H9 (cell line): ENCODE measurements at regions not wholly inside any gene's neighbourhood (a gene's known extent, or its start where the extent isn't known, plus 50 kb on each side); places are given as distances from the start of the nearest gene placed in this dataset.

Experiments
- DNase-seq: peaks from one replicate; pipeline ENCODE4 v3.0.0-alpha.2; 2017
- H2AFZ ChIP-seq: one replicate; pipeline ENCODE4 v1.6.1; 2013; ENCODE audit warnings: mild to moderate bottlenecking, low read length, control low read depth, moderate library complexity
- H2AK5ac ChIP-seq: 2 replicates; pipeline ENCODE4 v1.6.1; 2013; ENCODE audit warnings: low read length, control low read depth, mixed read lengths; ENCODE audit not compliant: insufficient read length
- H2BK120ac ChIP-seq: one replicate; pipeline ENCODE4 v1.6.1; 2013; ENCODE audit warnings: low read depth, mild to moderate bottlenecking, low read length, control low read depth, inconsistent platforms; ENCODE audit not compliant: poor library complexity, severe bottlenecking
- H2BK12ac ChIP-seq: 2 replicates; pipeline ENCODE4 v1.6.1; 2013; ENCODE audit warnings: low read length, control low read depth, mixed read lengths, low read depth; ENCODE audit not compliant: insufficient read length
- H2BK15ac ChIP-seq: 2 replicates; pipeline ENCODE4 v1.6.1; 2013; ENCODE audit warnings: low read depth, low read length, control low read depth
- H2BK20ac ChIP-seq: one replicate; pipeline ENCODE4 v1.6.1; 2013; ENCODE audit warnings: low read depth, mild to moderate bottlenecking, low read length, control low read depth, inconsistent platforms; ENCODE audit not compliant: poor library complexity, severe bottlenecking
- H2BK5ac ChIP-seq: 2 replicates; pipeline ENCODE4 v1.6.1; 2013; ENCODE audit warnings: low read length, control low read depth, mixed read lengths; ENCODE audit not compliant: insufficient read length
- H3K14ac ChIP-seq: 2 replicates; pipeline ENCODE4 v1.6.1; 2013; ENCODE audit warnings: low read length, control low read depth; ENCODE audit not compliant: insufficient read depth
- H3K18ac ChIP-seq: 2 replicates; pipeline ENCODE4 v1.6.1; 2013; ENCODE audit warnings: low read depth, mild to moderate bottlenecking, mixed read lengths, low read length, control low read depth; ENCODE audit not compliant: insufficient read length
- H3K23ac ChIP-seq: 2 replicates; pipeline ENCODE4 v1.6.1; 2013; ENCODE audit warnings: low read length, control low read depth, mixed read lengths, low read depth; ENCODE audit not compliant: insufficient read length
- H3K23me2 ChIP-seq: 2 replicates; pipeline ENCODE4 v1.6.1; 2013; ENCODE audit warnings: low read depth, mild to moderate bottlenecking, mixed read lengths, low read length, control low read depth; ENCODE audit not compliant: insufficient read length, poor library complexity, severe bottlenecking
- H3K27ac ChIP-seq: 2 replicates; pipeline ENCODE4 v1.5.1; 2013; ENCODE audit warnings: low read length, control low read depth, mixed read lengths, low read depth; ENCODE audit not compliant: insufficient read length
- H3K27me3 ChIP-seq: 2 replicates; pipeline ENCODE4 v1.6.1; 2013; ENCODE audit warnings: low read length, control low read depth, inconsistent platforms; ENCODE audit not compliant: insufficient read depth
- H3K4ac ChIP-seq: 2 replicates; pipeline ENCODE4 v1.6.1; 2013; ENCODE audit warnings: low read depth, mild to moderate bottlenecking, control low read depth, inconsistent platforms, low read length, moderate library complexity
- H3K4me1 ChIP-seq: 2 replicates; pipeline ENCODE4 v1.6.1; 2013; ENCODE audit warnings: low read length, control low read depth, inconsistent platforms; ENCODE audit not compliant: insufficient read depth
- H3K4me2 ChIP-seq: 2 replicates; pipeline ENCODE4 v1.6.1; 2013; ENCODE audit warnings: low read length, control low read depth, mixed read lengths; ENCODE audit not compliant: insufficient read length, insufficient read depth
- H3K56ac ChIP-seq: 2 replicates; pipeline ENCODE4 v1.6.1; 2013; ENCODE audit warnings: low read depth, mild to moderate bottlenecking, mixed read lengths, low read length, control low read depth; ENCODE audit not compliant: insufficient read length
- H3K79me1 ChIP-seq: 2 replicates; pipeline ENCODE4 v1.6.1; 2013; ENCODE audit warnings: low read depth, mild to moderate bottlenecking, moderate library complexity, low read length, control low read depth, inconsistent platforms; ENCODE audit not compliant: insufficient read depth, poor library complexity, severe bottlenecking
- H3K79me2 ChIP-seq: 2 replicates; pipeline ENCODE4 v1.6.1; 2013; ENCODE audit warnings: low read length, control low read depth, inconsistent platforms; ENCODE audit not compliant: insufficient read depth
- H3K9ac ChIP-seq: 2 replicates; pipeline ENCODE4 v1.6.1; 2013; ENCODE audit warnings: low read length, control low read depth, mixed read lengths; ENCODE audit not compliant: insufficient read length; ENCODE audit errors: extremely low read depth
- H3K9me3 ChIP-seq: one replicate; pipeline ENCODE4 v1.6.1; 2013; ENCODE audit warnings: low read depth, low read length, inconsistent platforms; ENCODE audit not compliant: control insufficient read depth
- H3T11ph ChIP-seq: one replicate; pipeline ENCODE4 v1.6.1; 2013; ENCODE audit warnings: mild to moderate bottlenecking, low read length, control low read depth, inconsistent platforms
- H4K20me1 ChIP-seq: one replicate; pipeline ENCODE4 v1.6.1; 2013; ENCODE audit not compliant: control insufficient read depth, insufficient read length, insufficient read depth
- H4K5ac ChIP-seq: 2 replicates; pipeline ENCODE4 v1.6.1; 2013; ENCODE audit warnings: low read depth, mild to moderate bottlenecking, mixed read lengths, low read length, control low read depth; ENCODE audit not compliant: insufficient read length
- H4K8ac ChIP-seq: replicated peaks from 2 replicates; pipeline ENCODE4 v1.6.1; 2013; ENCODE audit warnings: low read length, control low read depth, mixed read lengths, low read depth; ENCODE audit not compliant: insufficient read length
- H4K91ac ChIP-seq: 2 replicates; pipeline ENCODE4 v1.6.1; 2013; ENCODE audit warnings: low read depth, mild to moderate bottlenecking, moderate library complexity, mixed read lengths, low read length, control low read depth; ENCODE audit not compliant: insufficient read length
- H3K27ac Mint-ChIP-seq, 3 experiments: 2 replicates in 2 of 3; 3 replicates in 1 of 3; pipeline ENCODE4 v1.8.0; 2020 to 2021; ENCODE audit warnings: mixed read lengths in 3 of 3, mild to moderate bottlenecking in 1 of 3, moderate library complexity in 1 of 3
- H3K27me3 Mint-ChIP-seq: 2 replicates; pipeline ENCODE4 v1.8.0; 2021; ENCODE audit warnings: low read depth, mild to moderate bottlenecking, moderate library complexity, mixed read lengths
- H3K36me3 Mint-ChIP-seq, 3 experiments: 2 replicates in 2 of 3; 3 replicates in 1 of 3; pipeline ENCODE4 v1.8.0; 2020 to 2021; ENCODE audit warnings: low read depth in 3 of 3, mixed read lengths in 3 of 3; ENCODE audit not compliant: insufficient read depth in 1 of 3
- H3K4me1 Mint-ChIP-seq, 2 experiments: 2 replicates each; pipeline ENCODE4 v1.8.0; 2020; ENCODE audit warnings: mixed read lengths in 2 of 2
- H3K4me3 Mint-ChIP-seq, 2 experiments: 2 replicates in 1 of 2; 3 replicates in 1 of 2; pipeline ENCODE4 v1.8.0; 2020 to 2021; ENCODE audit warnings: mild to moderate bottlenecking in 2 of 2, mixed read lengths in 2 of 2, moderate library complexity in 1 of 2
- H3K9me3 Mint-ChIP-seq, 2 experiments: 2 replicates in 1 of 2; 3 replicates in 1 of 2; pipeline ENCODE4 v1.8.0; 2020; ENCODE audit warnings: mild to moderate bottlenecking in 2 of 2, mixed read lengths in 2 of 2, moderate library complexity in 1 of 2
- CTCF ChIP-seq: fragments of 200-600 bp; sonication (generic); conservative IDR thresholded peaks from 3 replicates; pipeline ENCODE4 v1.8.0; 2021; ENCODE audit warnings: antibody characterized with exemption, mild to moderate bottlenecking
- WGBS: extraction: QIAGEN DNeasy Blood & Tissue Kit; methylation state at CpG from one replicate; pipeline ENCODE4 v1.1.7; 2013; ENCODE audit warnings: missing lambda C conversion rate, low lambda C conversion rate, mixed read lengths; ENCODE audit not compliant: insufficient read length; ENCODE audit errors: extremely low coverage; 5-methylcytosine and 5-hydroxymethylcytosine counted together

- no peak overlapping the region for H2BK15ac ChIP-seq
- no peak overlapping the region for H3K4ac ChIP-seq
- no peaks in the 10 kb centered on the region for H3K9me3 ChIP-seq
- peaks cover 11 to 12% of the 10 kb centered on the region in 2 experiments for H3K4me1 Mint-ChIP-seq
- no peak overlapping the region for H4K8ac ChIP-seq
- H3K27ac Mint-ChIP-seq, result no peak overlapping the region; a peak in 1 of 7 replicates
- no peak overlapping the region for H3K14ac ChIP-seq
- H2BK20ac ChIP-seq, result no peak overlapping the region
- H3K23me2 ChIP-seq, result no peaks in the 10 kb centered on the region
- no peak overlapping the region for H3K4me2 ChIP-seq
- H3K18ac ChIP-seq, result no peak overlapping the region
- no CpG with 5 or more reads among the region's 9 CpGs for WGBS
- H3T11ph ChIP-seq, result no peak overlapping the region
- no peak overlapping the region for H4K5ac ChIP-seq
- no peaks in the 10 kb centered on the region for H3K79me2 ChIP-seq
- no peak overlapping the region for H2BK5ac ChIP-seq
- H3K23ac ChIP-seq, result no peak overlapping the region
- H3K9me3 Mint-ChIP-seq, result no peaks in the 10 kb centered on the region
- no peak for TF ChIP-seq CTCF
- no peak overlapping the region for H4K91ac ChIP-seq
- no peak overlapping the region for H2AK5ac ChIP-seq
- H3K56ac ChIP-seq, result no peak overlapping the region
- no peaks in the 10 kb centered on the region for H3K36me3 Mint-ChIP-seq
- H3K79me1 ChIP-seq, result no peaks in the 10 kb centered on the region
- H3K4me1 ChIP-seq, result no peaks in the 10 kb centered on the region
- H3K27me3 Mint-ChIP-seq, result no peaks in the 10 kb centered on the region
- no peak for DNase-seq
- H2BK12ac ChIP-seq, result no peak overlapping the region
- no peak overlapping the region for H2AFZ ChIP-seq
- no peak overlapping the region for H3K27ac ChIP-seq
- H3K4me3 Mint-ChIP-seq, result no peak overlapping the region
- H3K27me3 ChIP-seq, result no peaks in the 10 kb centered on the region
- H3K9ac ChIP-seq, result no peak overlapping the region
- H2BK120ac ChIP-seq, result no peak overlapping the region
- no peaks in the 10 kb centered on the region for H4K20me1 ChIP-seq
Measured at GRCh38 chr4:189029976-189030504, 890.8 kb downstream of the TRIML1 start.
